Activated CD4-positive, alpha-beta T cell treated with anti-CD3 and anti-CD28 coated beads, Interleukin-2, amount 10 ng/mL, durations not matched to agents 24 days and 14 days (primary cell): ENCODE measurements at regions not wholly inside any gene's neighbourhood (a gene's known extent, or its start where the extent isn't known, plus 50 kb on each side); places are given as distances from the start of the nearest gene placed in this dataset.
"Not testable (repeated sequence)": the region's sequence is repeated elsewhere in the genome, so short reads cannot be mapped to it uniquely, and the experiment has no call there.

ENCODE experiments used
- DNase-seq: peaks from one replicate; pipeline ENCODE4 v3.0.0; 2022
- H3K27ac Mint-ChIP-seq: one replicate; pipeline ENCODE4 v1.8.0; 2022; ENCODE audit warnings: mild to moderate bottlenecking, mixed read lengths
- H3K27me3 Mint-ChIP-seq: one replicate; pipeline ENCODE4 v1.8.0; 2022; ENCODE audit warnings: mixed read lengths
- H3K36me3 Mint-ChIP-seq: one replicate; pipeline ENCODE4 v1.8.0; 2022; ENCODE audit warnings: low read depth, mild to moderate bottlenecking, mixed read lengths
- H3K4me1 Mint-ChIP-seq: one replicate; pipeline ENCODE4 v1.8.0; 2021; ENCODE audit warnings: mixed read lengths
- H3K4me3 Mint-ChIP-seq: one replicate; pipeline ENCODE4 v1.8.0; 2022; ENCODE audit warnings: mild to moderate bottlenecking, moderate library complexity, mixed read lengths
- H3K9me3 Mint-ChIP-seq: one replicate; pipeline ENCODE4 v1.8.0; 2021; ENCODE audit warnings: mixed read lengths
- intact Hi-C: fragments of 100-400 bp; cut with micrococcal nuclease; formaldehyde crosslinking; loops from one replicate; pipeline ENCODE4 v1.15.1; 2023

DNA sequence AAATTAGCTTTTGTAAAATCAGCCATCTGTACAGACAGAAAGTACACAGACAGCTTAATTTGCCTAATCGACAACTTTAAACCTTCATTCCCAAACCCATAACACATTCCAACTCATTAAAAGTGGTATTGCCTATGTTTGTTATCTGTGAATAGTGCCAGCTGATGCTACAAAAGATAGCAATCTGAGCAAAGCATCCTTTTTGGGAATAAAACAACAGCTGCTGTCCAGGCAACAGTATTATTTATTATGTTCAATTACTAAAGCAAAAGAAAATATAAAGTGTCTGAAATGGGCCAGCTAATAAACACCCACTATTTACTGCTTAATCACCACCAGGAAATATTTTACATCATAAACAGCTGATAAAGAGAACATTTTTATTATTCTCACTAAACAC, 134.8 kb upstream of the ABI3BP start:
- H3K27me3 Mint-ChIP-seq, result peaks cover 9% of the 10 kb centered on the region
- H3K4me1 Mint-ChIP-seq, result no peaks in the 10 kb centered on the region
- H3K9me3 Mint-ChIP-seq, result no peaks in the 10 kb centered on the region
- intact Hi-C loops, result no loop called here
- no peak for DNase-seq
- H3K27ac Mint-ChIP-seq, result no peak overlapping the region
- no peak overlapping the region for H3K4me3 Mint-ChIP-seq
- H3K36me3 Mint-ChIP-seq, result no peaks in the 10 kb centered on the region

DNA sequence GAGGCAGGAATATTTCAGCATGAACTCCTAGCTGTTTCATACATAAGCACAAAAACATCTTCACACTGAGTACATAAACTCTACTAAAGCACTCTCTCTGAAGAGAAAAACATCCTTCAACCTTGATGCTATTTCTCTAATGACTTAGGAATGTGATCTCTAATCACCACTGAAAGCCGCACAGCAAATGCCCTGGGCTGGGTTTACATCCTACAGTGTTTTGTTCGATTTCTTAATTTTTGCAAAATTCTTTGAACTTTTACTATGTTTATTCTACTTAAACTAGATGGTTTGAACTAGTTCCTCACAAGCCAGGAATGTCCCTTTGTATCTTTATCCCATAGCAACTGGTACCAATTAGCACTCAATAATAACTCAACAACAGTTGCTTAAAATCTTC, 130.9 kb upstream of the ABI3BP start:
- intact Hi-C loops, result no loop called here
- Mint-ChIP-seq H3K9me3 (no peaks in the 10 kb centered on the region), H3K27me3 (peaks cover 11% of the 10 kb centered on the region), H3K4me3 (no peak overlapping the region), H3K36me3 (no peaks in the 10 kb centered on the region), H3K4me1 (no peaks in the 10 kb centered on the region), H3K27ac (no peak overlapping the region)
- no peak for DNase-seq

DNA sequence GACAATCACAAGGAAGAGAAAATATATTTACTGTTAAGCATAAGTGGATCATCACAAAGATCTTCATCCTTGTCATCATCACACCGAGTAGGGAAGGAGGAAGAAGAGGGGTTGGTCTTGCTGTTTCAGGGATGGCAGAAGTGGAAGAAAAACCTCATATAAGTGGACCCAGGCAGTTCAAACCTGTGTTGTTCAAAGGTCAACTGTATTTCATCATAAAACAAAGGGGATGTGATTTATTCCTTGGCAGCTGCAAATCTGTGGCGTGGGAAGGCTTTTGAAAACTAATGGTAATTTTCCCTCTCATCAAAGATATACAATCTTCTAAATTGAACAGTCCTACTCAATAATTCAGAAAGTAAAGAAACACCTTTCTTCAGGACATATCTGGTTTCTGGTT, 129.9 kb upstream of the ABI3BP start:
- DNase-seq, result no peak
- Mint-ChIP-seq H3K4me1 (no peaks in the 10 kb centered on the region), H3K4me3 (no peak overlapping the region), H3K9me3 (no peaks in the 10 kb centered on the region), H3K27ac (no peak overlapping the region), H3K27me3 (peaks cover 9% of the 10 kb centered on the region), H3K36me3 (no peaks in the 10 kb centered on the region)
- intact Hi-C loops, result no loop called here

DNA sequence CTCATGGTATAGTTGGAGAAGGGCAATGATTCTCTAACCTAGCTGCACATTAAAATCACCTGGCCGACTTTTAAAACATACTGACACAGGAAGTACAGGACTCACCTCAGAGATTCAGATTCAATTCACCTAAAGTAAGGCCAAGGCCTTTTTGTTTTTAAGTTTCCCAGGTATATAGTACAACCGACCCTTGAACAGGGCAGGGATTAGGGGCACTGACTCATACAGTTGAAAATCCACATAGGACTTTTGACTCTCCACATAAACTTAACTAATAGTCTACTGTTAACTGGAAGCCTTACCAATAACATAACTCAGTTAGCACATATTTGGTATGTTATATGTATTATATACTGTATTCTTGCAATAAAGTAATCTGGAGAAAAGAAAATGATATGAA, 129.5 kb upstream of the ABI3BP start:
- H3K36me3 Mint-ChIP-seq, result no peaks in the 10 kb centered on the region
- H3K4me1 Mint-ChIP-seq, result no peaks in the 10 kb centered on the region
- no peak for DNase-seq
- peaks cover 9% of the 10 kb centered on the region for H3K27me3 Mint-ChIP-seq
- intact Hi-C loops, result no loop called here
- H3K9me3 Mint-ChIP-seq, result no peaks in the 10 kb centered on the region
- no peak overlapping the region for H3K4me3 Mint-ChIP-seq
- no peak overlapping the region for H3K27ac Mint-ChIP-seq

DNA sequence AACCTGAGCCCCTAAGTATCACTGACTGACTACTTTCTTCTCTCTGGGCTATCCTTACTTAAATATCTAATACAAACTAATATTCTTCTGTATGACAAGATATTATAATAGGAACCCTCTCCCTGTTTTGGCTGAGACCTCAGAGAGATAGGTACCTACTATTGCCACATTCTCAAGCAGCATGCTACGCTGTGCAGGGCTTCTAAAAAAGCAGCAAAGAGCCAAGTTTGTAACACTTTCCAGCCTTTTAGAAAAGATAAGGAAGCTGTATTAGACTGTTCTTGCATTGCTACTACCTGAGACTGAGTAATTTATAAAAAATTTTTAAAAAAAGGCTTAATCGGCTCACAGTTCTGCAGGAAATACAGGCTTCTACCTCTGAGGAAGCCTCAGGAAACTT, 126.8 kb upstream of the ABI3BP start:
- H3K4me1 Mint-ChIP-seq, result no peaks in the 10 kb centered on the region
- no peaks in the 10 kb centered on the region for H3K9me3 Mint-ChIP-seq
- intact Hi-C loops, result no loop called here
- H3K4me3 Mint-ChIP-seq, result no peak overlapping the region
- no peaks in the 10 kb centered on the region for H3K36me3 Mint-ChIP-seq
- H3K27me3 Mint-ChIP-seq, result peaks cover 6% of the 10 kb centered on the region
- H3K27ac Mint-ChIP-seq, result no peak overlapping the region
- DNase-seq, result no peak

DNA sequence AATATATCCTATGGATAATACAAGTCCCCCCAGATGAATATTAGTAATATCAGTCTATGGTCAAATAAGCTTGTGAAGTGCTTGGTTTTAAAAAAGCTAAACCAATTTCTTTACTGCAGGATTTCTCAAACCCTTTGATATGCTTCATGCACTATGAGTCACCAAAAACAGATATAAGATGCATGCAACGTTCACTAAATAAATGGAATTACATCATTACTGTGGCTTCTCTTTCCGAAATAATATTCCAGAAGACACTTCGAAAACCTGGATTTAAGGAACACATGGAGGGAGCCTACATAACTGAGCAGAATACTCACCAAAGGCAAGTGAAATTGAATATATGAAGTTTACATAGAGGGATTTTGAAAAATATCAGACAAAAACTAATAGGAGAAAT, 126.3 kb upstream of the ABI3BP start:
- Mint-ChIP-seq H3K4me1 (no peaks in the 10 kb centered on the region), H3K27me3 (peaks cover 5% of the 10 kb centered on the region)
- intact Hi-C loops, result no loop called here

DNA sequence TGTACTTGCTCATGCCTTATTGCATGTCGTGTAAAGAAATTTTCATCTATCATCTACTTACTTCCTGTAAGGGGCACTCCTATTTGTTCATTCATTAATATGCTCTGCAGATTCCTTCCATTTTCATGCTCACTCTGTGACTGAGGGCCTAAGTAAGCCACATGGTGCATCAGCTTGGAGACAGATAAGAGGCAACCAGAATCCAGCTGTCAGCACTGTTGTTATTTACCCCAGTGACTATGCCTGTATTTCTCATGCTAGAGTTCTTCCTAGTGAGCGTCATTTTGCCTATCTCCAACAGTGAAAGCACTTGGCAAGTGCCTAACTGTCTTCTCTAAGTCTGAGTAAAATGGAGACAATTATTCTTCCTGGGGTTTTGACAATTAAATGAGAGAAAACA, 124.8 kb upstream of the ABI3BP start:
- intact Hi-C loops, result no loop called here
- H3K9me3 Mint-ChIP-seq, result no peaks in the 10 kb centered on the region
- H3K4me1 Mint-ChIP-seq, result no peaks in the 10 kb centered on the region
- no peaks in the 10 kb centered on the region for H3K36me3 Mint-ChIP-seq
- no peak for DNase-seq
- H3K27me3 Mint-ChIP-seq, result peaks cover 1% of the 10 kb centered on the region
- no peak overlapping the region for H3K4me3 Mint-ChIP-seq
- no peak overlapping the region for H3K27ac Mint-ChIP-seq

More for the DNA sequence above, 126.3 kb upstream of the ABI3BP start:
- DNase-seq, result no peak
- Mint-ChIP-seq H3K27ac (no peak overlapping the region), H3K36me3 (no peaks in the 10 kb centered on the region), H3K4me3 (no peak overlapping the region), H3K9me3 (no peaks in the 10 kb centered on the region)

DNA sequence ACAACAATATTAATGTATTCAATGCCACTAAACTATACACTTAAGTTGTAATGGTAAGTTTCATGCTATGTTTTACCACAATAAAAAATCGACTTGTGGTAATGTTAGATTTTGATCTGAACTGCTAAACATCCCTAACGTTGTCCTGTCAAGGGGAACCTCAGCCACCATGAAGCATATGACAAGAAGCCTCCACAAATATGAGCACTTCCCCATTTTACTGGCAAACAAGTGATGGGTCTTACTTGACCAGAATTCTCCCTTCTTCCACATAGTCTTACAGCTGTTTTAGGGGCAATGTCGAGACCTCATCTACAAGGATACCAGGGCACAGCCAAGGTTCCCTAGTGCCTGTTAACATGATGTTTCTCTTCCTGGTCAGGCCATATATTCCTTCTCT, 124.2 kb upstream of the ABI3BP start:
- Mint-ChIP-seq H3K36me3 (no peaks in the 10 kb centered on the region), H3K4me1 (no peaks in the 10 kb centered on the region), H3K4me3 (no peak overlapping the region), H3K9me3 (no peaks in the 10 kb centered on the region), H3K27ac (no peak overlapping the region), H3K27me3 (peaks cover 1% of the 10 kb centered on the region)
- no peak for DNase-seq
- intact Hi-C loops, result no loop called here

DNA sequence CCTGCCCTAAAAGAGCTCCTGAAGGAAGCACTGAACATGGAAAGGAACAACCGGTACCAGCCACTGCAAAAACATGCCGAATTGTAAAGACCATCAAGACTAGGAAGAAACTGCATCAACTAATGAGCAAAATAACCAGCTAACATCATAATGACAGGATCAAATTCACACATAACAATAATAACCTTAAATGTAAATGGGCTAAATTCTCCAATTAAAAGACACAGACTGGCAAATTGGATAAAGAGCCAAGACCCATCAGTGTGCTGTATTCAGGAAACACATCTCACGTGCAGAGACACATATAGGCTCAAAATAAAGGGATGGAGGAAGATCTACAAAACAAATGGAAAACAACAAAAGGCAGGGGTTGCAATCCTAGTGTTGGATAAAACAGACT, 117.1 kb upstream of the ABI3BP start:
- H3K4me1 Mint-ChIP-seq, DNase-seq, H3K27ac Mint-ChIP-seq, intact Hi-C loops, H3K27me3 Mint-ChIP-seq, H3K36me3 Mint-ChIP-seq, H3K9me3 Mint-ChIP-seq, H3K4me3 Mint-ChIP-seq: not testable (repeated sequence)

DNA sequence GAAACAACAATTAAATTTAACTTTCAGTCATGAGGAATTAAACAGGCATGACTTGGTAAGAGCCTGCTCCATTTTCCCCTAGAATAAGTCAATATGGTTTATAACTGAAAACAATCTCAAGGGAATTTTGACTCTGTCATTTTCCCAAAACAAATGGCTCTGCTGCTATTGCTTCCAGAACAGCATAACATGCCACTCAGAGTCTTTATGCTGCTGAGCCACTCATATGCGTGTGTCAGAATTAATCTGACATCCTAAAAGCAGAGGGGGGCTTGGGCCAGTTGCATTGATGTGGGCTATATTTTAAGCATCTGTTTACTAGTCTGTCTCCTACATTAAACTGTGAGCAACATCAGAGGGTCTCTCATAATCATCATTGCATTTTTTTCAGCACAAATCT, 111.1 kb upstream of the ABI3BP start:
- intact Hi-C loops, result no loop called here
- no peaks in the 10 kb centered on the region for H3K36me3 Mint-ChIP-seq
- peak; percentile 16 for DNase-seq

DNA sequence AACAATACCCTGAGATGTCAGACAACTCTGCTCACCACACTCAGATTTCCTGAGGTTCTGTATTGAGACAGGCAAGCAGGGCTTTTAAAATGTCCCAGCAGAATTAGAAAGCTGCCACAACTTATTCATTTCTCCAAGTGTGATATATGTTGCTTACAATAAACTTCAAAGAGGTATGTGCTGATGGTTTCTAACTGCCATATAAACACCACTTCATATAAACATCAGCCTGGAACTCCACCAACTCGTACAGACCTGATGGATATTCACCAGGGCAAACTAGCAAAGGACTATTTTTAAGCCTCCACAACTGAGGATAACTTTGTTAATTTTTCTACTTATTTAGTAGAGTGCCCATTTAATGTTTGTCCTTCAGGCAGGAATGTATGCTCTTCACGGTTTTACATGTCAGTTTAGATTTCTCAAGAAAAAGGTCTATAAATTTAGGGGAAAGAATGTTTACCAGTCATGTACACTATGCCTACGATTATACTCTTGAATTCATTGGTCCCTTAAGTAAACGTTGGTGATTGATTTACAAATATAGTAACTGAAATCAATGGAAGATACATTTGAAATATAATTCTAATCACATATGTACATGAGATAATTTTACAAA, 109.6 kb upstream of the ABI3BP start:
- Mint-ChIP-seq H3K27me3 (peaks cover 3% of the 10 kb centered on the region), H3K27ac (no peak overlapping the region), H3K4me1 (no peaks in the 10 kb centered on the region), H3K9me3 (no peaks in the 10 kb centered on the region), H3K36me3 (no peaks in the 10 kb centered on the region), H3K4me3 (no peak overlapping the region)
- DNase-seq, result peak; percentile 3
- intact Hi-C loops, result no loop called here

More for the DNA sequence above, 111.1 kb upstream of the ABI3BP start:
- H3K27me3 Mint-ChIP-seq, result peaks cover 3% of the 10 kb centered on the region
- H3K9me3 Mint-ChIP-seq, result peaks cover under 1% of the 10 kb centered on the region
- no peak overlapping the region for H3K27ac Mint-ChIP-seq
- H3K4me3 Mint-ChIP-seq, result no peak overlapping the region
- no peaks in the 10 kb centered on the region for H3K4me1 Mint-ChIP-seq

DNA sequence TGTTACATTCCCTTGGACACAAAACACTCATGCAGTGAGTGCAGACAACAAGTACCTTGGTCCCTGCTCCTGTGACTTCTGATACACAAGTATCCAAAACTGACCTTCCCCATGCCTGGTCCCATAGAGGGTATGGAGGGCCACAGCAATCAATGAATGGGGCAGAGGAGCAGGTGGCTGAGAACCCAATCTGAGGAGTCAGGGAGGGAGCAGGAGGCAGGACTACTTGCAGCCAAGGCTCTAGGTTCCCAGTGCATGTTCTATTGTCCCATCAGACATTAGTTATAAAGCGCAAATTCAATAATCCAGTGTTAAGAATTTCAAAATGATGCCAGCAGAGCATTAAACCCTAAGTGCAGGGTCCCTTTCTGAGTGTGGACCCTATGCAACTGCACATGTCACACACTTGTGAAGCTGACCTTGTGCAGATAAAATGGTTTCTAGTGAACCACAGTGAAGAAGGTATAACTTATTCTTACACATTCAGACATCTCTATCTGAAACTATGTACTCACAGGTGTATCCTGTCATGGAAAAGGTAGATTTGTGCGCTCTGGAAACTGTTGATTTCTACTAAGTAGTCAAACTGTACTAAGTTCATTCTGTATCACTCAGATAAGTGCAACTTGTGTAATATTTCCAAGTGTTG, 107.3 kb upstream of the ABI3BP start:
- intact Hi-C loops, result no loop called here
- DNase-seq, result no peak
- no peak overlapping the region for H3K27ac Mint-ChIP-seq
- no peak overlapping the region for H3K4me3 Mint-ChIP-seq
- H3K27me3 Mint-ChIP-seq, result peaks cover 4% of the 10 kb centered on the region
- no peaks in the 10 kb centered on the region for H3K36me3 Mint-ChIP-seq
- no peaks in the 10 kb centered on the region for H3K9me3 Mint-ChIP-seq
- no peaks in the 10 kb centered on the region for H3K4me1 Mint-ChIP-seq

DNA sequence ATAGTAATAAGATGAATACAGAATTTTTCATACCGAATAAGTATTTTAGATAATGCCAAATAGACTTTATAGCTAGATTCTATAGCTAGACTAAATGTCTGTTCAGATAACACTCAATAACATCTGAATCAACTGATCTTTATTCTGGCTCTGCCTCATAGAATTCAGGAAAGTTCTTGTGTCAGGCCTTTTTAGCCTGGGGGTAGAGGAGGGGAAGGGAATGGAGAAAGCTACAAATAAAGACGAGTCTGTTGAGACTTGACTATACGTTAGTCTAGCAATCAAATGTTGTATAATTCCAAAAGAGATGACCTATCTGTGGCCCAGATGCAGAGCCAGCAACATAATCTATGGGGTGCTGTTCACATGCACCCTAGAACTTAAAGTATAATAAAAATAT, 106.6 kb upstream of the ABI3BP start:
- no peaks in the 10 kb centered on the region for H3K9me3 Mint-ChIP-seq
- H3K4me3 Mint-ChIP-seq, result no peak overlapping the region
- intact Hi-C loops, result no loop called here
- H3K27me3 Mint-ChIP-seq, result peaks cover 4% of the 10 kb centered on the region
- H3K36me3 Mint-ChIP-seq, result no peaks in the 10 kb centered on the region
- no peak overlapping the region for H3K27ac Mint-ChIP-seq
- H3K4me1 Mint-ChIP-seq, result no peaks in the 10 kb centered on the region
- DNase-seq, result no peak

DNA sequence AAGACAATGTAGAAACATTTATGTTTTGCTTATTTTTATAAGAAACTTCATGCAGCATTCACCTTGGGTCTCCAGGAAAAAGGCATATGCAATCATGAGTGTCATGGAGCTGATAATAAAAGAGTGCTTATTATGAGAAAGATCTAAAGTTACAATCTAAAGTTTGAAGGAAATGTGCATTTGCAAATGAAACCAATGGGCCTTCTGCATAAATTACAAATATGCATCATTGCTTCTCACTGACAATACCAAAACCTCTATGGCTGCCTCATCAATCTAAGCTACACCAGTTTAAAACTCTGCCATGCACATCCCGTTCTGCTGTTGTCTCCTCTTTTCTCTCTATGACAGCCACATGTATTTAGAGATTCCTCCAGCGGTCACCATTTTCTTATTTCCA, 103.2 kb upstream of the ABI3BP start:
- no peak overlapping the region for H3K4me3 Mint-ChIP-seq
- peaks cover 6% of the 10 kb centered on the region for H3K27me3 Mint-ChIP-seq
- DNase-seq, result no peak
- H3K9me3 Mint-ChIP-seq, result no peaks in the 10 kb centered on the region
- intact Hi-C loops, result no loop called here
- H3K36me3 Mint-ChIP-seq, result no peaks in the 10 kb centered on the region
- H3K27ac Mint-ChIP-seq, result no peak overlapping the region
- H3K4me1 Mint-ChIP-seq, result no peaks in the 10 kb centered on the region
